Astrocyte (in vitro differentiated cells and primary cell): ENCODE measurements at regions not wholly inside any gene's neighbourhood (a gene's known extent, or its start where the extent isn't known, plus 50 kb on each side); places are given as distances from the start of the nearest gene placed in this dataset.

Experiments used
- DNase-seq: peaks from one replicate; pipeline ENCODE4 v3.0.0-alpha.2; 2010; ENCODE audit warnings: low read depth
- FAIRE-seq: peaks from 2 replicates; lab custom pipeline; 2011; peaks lifted over from hg19 to GRCh38; lab: Jason Lieb, UNC
- H2AFZ ChIP-seq: 2 replicates; pipeline ENCODE4 v1.6.0; 2012; ENCODE audit warnings: low read depth, low read length, inconsistent platforms
- H3K27ac ChIP-seq: 2 replicates; pipeline ENCODE4 v1.5.1; 2011; ENCODE audit warnings: low read depth, low read length, inconsistent platforms
- H3K27me3 ChIP-seq: 2 replicates; pipeline ENCODE4 v1.6.0; 2011; ENCODE audit warnings: low read length, inconsistent platforms; ENCODE audit not compliant: insufficient read depth
- H3K36me3 ChIP-seq: 2 replicates; pipeline ENCODE4 v1.5.1; 2011; ENCODE audit warnings: low read length, inconsistent platforms; ENCODE audit not compliant: insufficient read depth
- H3K4me1 ChIP-seq: 2 replicates; pipeline ENCODE4 v1.5.1; 2011; ENCODE audit warnings: low read length, inconsistent platforms; ENCODE audit not compliant: insufficient read depth
- H3K4me2 ChIP-seq: 2 replicates; pipeline ENCODE4 v1.6.0; 2012; ENCODE audit warnings: low read length, inconsistent platforms
- H3K4me3 ChIP-seq: 2 replicates; pipeline ENCODE4 v1.5.1; 2011; ENCODE audit warnings: low read depth, mild to moderate bottlenecking, low read length, inconsistent platforms; ENCODE audit not compliant: insufficient read depth
- H3K79me2 ChIP-seq: 2 replicates; pipeline ENCODE4 v1.6.0; 2012; ENCODE audit warnings: mild to moderate bottlenecking, low read length, inconsistent platforms; ENCODE audit not compliant: insufficient read depth
- H3K9ac ChIP-seq: 2 replicates; pipeline ENCODE4 v1.6.0; 2012; ENCODE audit warnings: mild to moderate bottlenecking, low read length, inconsistent platforms
- H3K9me3 ChIP-seq: 2 replicates; pipeline ENCODE4 v1.5.1; 2012; ENCODE audit warnings: low read depth, mild to moderate bottlenecking, low read length, inconsistent platforms; ENCODE audit not compliant: insufficient read depth
- H4K20me1 ChIP-seq: 2 replicates; pipeline ENCODE4 v1.6.0; 2012; ENCODE audit warnings: low read length, inconsistent platforms; ENCODE audit not compliant: insufficient read depth
- H3K27ac Mint-ChIP-seq: one replicate; pipeline ENCODE4 v1.8.0; 2021; ENCODE audit warnings: mild to moderate bottlenecking, mixed read lengths; ENCODE audit not compliant: unreplicated experiment
- H3K27me3 Mint-ChIP-seq: one replicate; pipeline ENCODE4 v1.8.0; 2021; ENCODE audit warnings: low read depth, mixed read lengths; ENCODE audit not compliant: unreplicated experiment
- H3K36me3 Mint-ChIP-seq: one replicate; pipeline ENCODE4 v1.8.0; 2021; ENCODE audit warnings: low read depth, mixed read lengths; ENCODE audit not compliant: unreplicated experiment
- H3K4me1 Mint-ChIP-seq: one replicate; pipeline ENCODE4 v1.8.0; 2021; ENCODE audit warnings: low read depth, mixed read lengths; ENCODE audit not compliant: unreplicated experiment
- H3K4me3 Mint-ChIP-seq: one replicate; pipeline ENCODE4 v1.8.0; 2021; ENCODE audit warnings: mild to moderate bottlenecking, moderate library complexity, mixed read lengths; ENCODE audit not compliant: unreplicated experiment
- H3K9me3 Mint-ChIP-seq: one replicate; pipeline ENCODE4 v1.8.0; 2021; ENCODE audit warnings: mild to moderate bottlenecking, mixed read lengths; ENCODE audit not compliant: unreplicated experiment
- CTCF ChIP-seq: IDR thresholded peaks from 2 replicates; pipeline ENCODE4 v1.5.1; 2011; ENCODE audit warnings: low read depth, mild to moderate bottlenecking, inconsistent platforms, low read length, moderate library complexity; ENCODE audit not compliant: insufficient read depth
- EZH2 ChIP-seq: IDR thresholded peaks from 2 replicates; pipeline ENCODE4 v1.6.1; 2012; ENCODE audit warnings: mild to moderate bottlenecking, low read length, inconsistent platforms; ENCODE audit not compliant: insufficient read depth

DNA sequence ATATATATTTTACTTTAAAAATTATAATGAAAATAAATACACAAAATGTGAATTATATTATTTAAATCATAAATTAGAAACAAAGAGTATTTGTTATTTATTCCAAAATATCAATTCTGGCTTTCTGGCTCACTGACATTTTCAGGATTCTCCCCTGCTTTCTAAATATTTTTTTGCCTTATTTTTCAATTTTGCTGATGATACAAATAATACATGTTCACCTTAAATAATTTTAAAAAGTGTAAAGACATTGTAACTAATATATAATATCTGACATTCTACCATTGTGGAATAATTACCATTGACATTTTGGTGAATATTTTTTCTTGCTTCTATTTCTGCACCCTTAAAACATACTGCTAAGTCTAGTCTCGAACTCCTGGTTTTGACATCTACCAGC, 325.9 kb upstream of the CBLB start:
- DNase-seq (no peak), FAIRE-seq (no peak)
- Histone ChIP-seq H3K9ac (no peak overlapping the region), H3K27me3 (no peaks in the 10 kb centered on the region), H2AFZ (no peak overlapping the region), H3K79me2 (no peaks in the 10 kb centered on the region), H3K36me3 (no peaks in the 10 kb centered on the region), H3K4me3 (no peak overlapping the region), H3K4me2 (no peak overlapping the region), H4K20me1 (no peaks in the 10 kb centered on the region), H3K9me3 (no peaks in the 10 kb centered on the region), H3K4me1 (no peaks in the 10 kb centered on the region), H3K27ac (no peak overlapping the region)
- Mint-ChIP-seq H3K27me3 (no peaks in the 10 kb centered on the region), H3K9me3 (no peaks in the 10 kb centered on the region), H3K4me3 (no peak overlapping the region), H3K4me1 (no peaks in the 10 kb centered on the region), H3K36me3 (no peaks in the 10 kb centered on the region), H3K27ac (no peak overlapping the region)
- TF ChIP-seq CTCF (no peak), EZH2 (no peak)

GRCh38 chr3:106197532-106198194, 328.9 kb upstream of the CBLB start:
- Histone ChIP-seq H3K27ac (no peak overlapping the region), H3K79me2 (no peaks in the 10 kb centered on the region), H3K4me2 (no peak overlapping the region), H3K9me3 (no peaks in the 10 kb centered on the region), H3K9ac (no peak overlapping the region), H3K4me3 (no peak overlapping the region), H2AFZ (no peak overlapping the region), H3K27me3 (no peaks in the 10 kb centered on the region), H4K20me1 (no peaks in the 10 kb centered on the region), H3K36me3 (no peaks in the 10 kb centered on the region), H3K4me1 (no peaks in the 10 kb centered on the region)
- Mint-ChIP-seq H3K4me3 (no peak overlapping the region), H3K36me3 (no peaks in the 10 kb centered on the region), H3K4me1 (no peaks in the 10 kb centered on the region), H3K27ac (no peak overlapping the region), H3K27me3 (no peaks in the 10 kb centered on the region), H3K9me3 (no peaks in the 10 kb centered on the region)
- TF ChIP-seq CTCF (no peak), EZH2 (no peak)
- FAIRE-seq (no peak), DNase-seq (peak; percentile 52)

- peaks cover 4% of the 10 kb centered on the region for H3K9me3 Mint-ChIP-seq
- no peaks in the 10 kb centered on the region for H3K27me3 ChIP-seq
- no peaks in the 10 kb centered on the region for H3K27me3 Mint-ChIP-seq
- H4K20me1 ChIP-seq, result no peaks in the 10 kb centered on the region
- FAIRE-seq (no peak), DNase-seq (peak; percentile 8)
- no peaks in the 10 kb centered on the region for H3K36me3 ChIP-seq
- peaks cover 3% of the 10 kb centered on the region for H3K36me3 Mint-ChIP-seq
- H3K4me3 Mint-ChIP-seq, result no peak overlapping the region
- H3K9ac ChIP-seq, result no peak overlapping the region
- H3K4me2 ChIP-seq, result no peak overlapping the region
- TF ChIP-seq EZH2, result no peak
- TF ChIP-seq CTCF, result no peak
- H3K4me1 ChIP-seq, result no peaks in the 10 kb centered on the region
- no peaks in the 10 kb centered on the region for H3K9me3 ChIP-seq
- H2AFZ ChIP-seq, result no peak overlapping the region
- no peak overlapping the region for H3K27ac ChIP-seq
- H3K79me2 ChIP-seq, result no peaks in the 10 kb centered on the region
- no peaks in the 10 kb centered on the region for H3K4me1 Mint-ChIP-seq
- H3K27ac Mint-ChIP-seq, result no peak overlapping the region
- no peak overlapping the region for H3K4me3 ChIP-seq
Observed at GRCh38 chr3:106204160-106204868, 335.5 kb upstream of the CBLB start.
